ENCODE measurements at regions not wholly inside any gene's neighbourhood (a gene's known extent, or its start where the extent isn't known, plus 50 kb on each side); places are given as distances from the start of the nearest gene placed in this dataset.

DNA sequence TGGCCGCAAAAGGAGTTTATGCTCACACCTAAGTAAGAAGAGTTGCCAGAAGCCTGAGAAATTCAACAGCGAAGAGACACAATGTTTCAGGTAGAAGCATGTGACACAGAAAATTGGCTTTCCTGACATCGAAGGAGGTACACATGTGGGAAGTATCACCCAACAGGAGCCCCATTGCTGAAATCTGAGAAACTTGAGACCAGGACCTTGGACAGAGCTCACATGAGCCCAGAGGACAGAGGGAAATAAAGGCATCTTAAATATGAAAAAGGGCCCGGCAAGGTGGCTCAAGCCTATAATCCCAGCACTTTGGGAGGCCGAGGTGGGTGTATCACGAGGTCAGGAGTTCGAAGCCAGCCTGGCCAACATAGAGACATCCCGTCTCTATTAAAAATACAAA is 304.1 kb upstream of the C16orf82 start (continued):
- TF ChIP-seq, protein P1, sequence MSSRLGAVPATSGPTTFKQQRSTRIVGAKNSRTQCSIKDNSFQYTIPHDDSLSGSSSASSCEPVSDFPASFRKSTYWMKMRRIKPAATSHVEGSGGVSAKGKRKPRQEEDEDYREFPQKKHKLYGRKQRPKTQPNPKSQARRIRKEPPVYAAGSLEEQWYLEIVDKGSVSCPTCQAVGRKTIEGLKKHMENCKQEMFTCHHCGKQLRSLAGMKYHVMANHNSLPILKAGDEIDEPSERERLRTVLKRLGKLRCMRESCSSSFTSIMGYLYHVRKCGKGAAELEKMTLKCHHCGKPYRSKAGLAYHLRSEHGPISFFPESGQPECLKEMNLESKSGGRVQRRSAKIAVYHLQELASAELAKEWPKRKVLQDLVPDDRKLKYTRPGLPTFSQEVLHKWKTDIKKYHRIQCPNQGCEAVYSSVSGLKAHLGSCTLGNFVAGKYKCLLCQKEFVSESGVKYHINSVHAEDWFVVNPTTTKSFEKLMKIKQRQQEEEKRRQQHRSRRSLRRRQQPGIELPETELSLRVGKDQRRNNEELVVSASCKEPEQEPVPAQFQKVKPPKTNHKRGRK (CRISPR knock-in tag; IDR thresholded peaks at IDR 0.05; ENCODE audit: borderline replicate concordance): no peak
- TF ChIP-seq NR1H2 (CRISPR knock-in tag; IDR thresholded peaks at IDR 0.05) (no peak), ZNF219 (CRISPR knock-in tag; IDR thresholded peaks at IDR 0.05; ENCODE audit: borderline replicate concordance) (no peak), FOXJ3 (CRISPR knock-in tag; IDR thresholded peaks at IDR 0.05; ENCODE audit: borderline replicate concordance) (no peak), STAT6 (CRISPR knock-in tag; conservative IDR thresholded peaks at IDR 0.05; ENCODE audit: low read depth) (no peak), ZBTB21 (CRISPR knock-in tag; IDR thresholded peaks at IDR 0.05; ENCODE audit: borderline replicate concordance) (no peak)

DNA sequence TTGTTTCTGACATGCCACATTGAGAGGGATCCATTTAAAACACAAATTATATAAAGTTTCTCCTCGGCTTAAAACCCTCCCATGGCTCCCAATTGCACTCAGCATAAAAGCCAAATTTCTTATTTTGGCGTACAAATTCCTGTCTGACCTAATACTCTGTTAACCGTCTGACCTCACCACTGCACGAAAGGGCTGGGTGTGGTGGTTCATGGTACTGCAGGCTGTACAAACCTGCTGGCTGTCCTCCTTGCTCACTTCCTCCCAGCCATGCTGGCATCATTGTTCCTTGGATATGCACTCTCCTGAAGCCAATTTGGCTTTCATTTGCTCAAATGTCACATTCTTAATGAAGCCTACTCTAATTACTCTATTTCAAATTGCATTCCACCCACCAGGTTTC is 301.6 kb upstream of the C16orf82 start:
- peak; percentile 49 for DNase-seq (ENCODE audit: low spot score)
- no peak overlapping the region for H3K27ac Mint-ChIP-seq
- H3K4me3 Mint-ChIP-seq: no peak overlapping the region
- ATAC-seq: peak; percentile 90
- TF ChIP-seq NFE2L1 (CRISPR knock-in tag; IDR thresholded peaks at IDR 0.05) (no peak), ATF1 (CRISPR knock-in tag; IDR thresholded peaks at IDR 0.05) (no peak), SP1 (CRISPR knock-in tag; conservative IDR thresholded peaks at IDR 0.05) (no peak), MAX (CRISPR knock-in tag; IDR thresholded peaks at IDR 0.05) (no peak), ZSCAN18 (CRISPR knock-in tag; IDR thresholded peaks at IDR 0.05) (no peak), OVOL2 (CRISPR knock-in tag; IDR thresholded peaks at IDR 0.05; ENCODE audit: borderline replicate concordance) (no peak), RELA (CRISPR knock-in tag; IDR thresholded peaks at IDR 0.05; ENCODE audit: borderline replicate concordance) (no peak), FOXK1 (CRISPR knock-in tag; IDR thresholded peaks at IDR 0.05) (no peak), NR2C2 (CRISPR knock-in tag; IDR thresholded peaks at IDR 0.05) (no peak), CREM (CRISPR knock-in tag; IDR thresholded peaks at IDR 0.05) (no peak), ZNF232 (CRISPR knock-in tag; IDR thresholded peaks at IDR 0.05) (no peak)
- TF ChIP-seq, protein P2, sequence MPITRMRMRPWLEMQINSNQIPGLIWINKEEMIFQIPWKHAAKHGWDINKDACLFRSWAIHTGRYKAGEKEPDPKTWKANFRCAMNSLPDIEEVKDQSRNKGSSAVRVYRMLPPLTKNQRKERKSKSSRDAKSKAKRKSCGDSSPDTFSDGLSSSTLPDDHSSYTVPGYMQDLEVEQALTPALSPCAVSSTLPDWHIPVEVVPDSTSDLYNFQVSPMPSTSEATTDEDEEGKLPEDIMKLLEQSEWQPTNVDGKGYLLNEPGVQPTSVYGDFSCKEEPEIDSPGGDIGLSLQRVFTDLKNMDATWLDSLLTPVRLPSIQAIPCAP (CRISPR knock-in tag; IDR thresholded peaks at IDR 0.05): no peak
- TF ChIP-seq, protein P3, sequence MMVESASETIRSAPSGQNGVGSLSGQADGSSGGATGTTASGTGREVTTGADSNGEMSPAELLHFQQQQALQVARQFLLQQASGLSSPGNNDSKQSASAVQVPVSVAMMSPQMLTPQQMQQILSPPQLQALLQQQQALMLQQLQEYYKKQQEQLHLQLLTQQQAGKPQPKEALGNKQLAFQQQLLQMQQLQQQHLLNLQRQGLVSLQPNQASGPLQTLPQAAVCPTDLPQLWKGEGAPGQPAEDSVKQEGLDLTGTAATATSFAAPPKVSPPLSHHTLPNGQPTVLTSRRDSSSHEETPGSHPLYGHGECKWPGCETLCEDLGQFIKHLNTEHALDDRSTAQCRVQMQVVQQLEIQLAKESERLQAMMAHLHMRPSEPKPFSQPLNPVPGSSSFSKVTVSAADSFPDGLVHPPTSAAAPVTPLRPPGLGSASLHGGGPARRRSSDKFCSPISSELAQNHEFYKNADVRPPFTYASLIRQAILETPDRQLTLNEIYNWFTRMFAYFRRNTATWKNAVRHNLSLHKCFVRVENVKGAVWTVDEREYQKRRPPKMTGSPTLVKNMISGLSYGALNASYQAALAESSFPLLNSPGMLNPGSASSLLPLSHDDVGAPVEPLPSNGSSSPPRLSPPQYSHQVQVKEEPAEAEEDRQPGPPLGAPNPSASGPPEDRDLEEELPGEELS (CRISPR knock-in tag; IDR thresholded peaks at IDR 0.05): no peak
- no peaks in the 10 kb centered on the region for H3K36me3 Mint-ChIP-seq
- peaks cover 36% of the 10 kb centered on the region for H3K27me3 Mint-ChIP-seq (ENCODE audit: low read depth)
- POLR2A ChIA-PET: no interaction called here
- CTCF ChIA-PET: no interaction called here
- peaks cover 9% of the 10 kb centered on the region for H3K9me3 Mint-ChIP-seq
- no peaks in the 10 kb centered on the region for H3K4me1 Mint-ChIP-seq
